ENCODE measurements at regions not wholly inside any gene's neighbourhood (a gene's known extent, or its start where the extent isn't known, plus 50 kb on each side); places are given as distances from the start of the nearest gene placed in this dataset.
A peak's percentile ranks its signal among the peaks of the same experiment; 100 is the strongest.

DNA sequence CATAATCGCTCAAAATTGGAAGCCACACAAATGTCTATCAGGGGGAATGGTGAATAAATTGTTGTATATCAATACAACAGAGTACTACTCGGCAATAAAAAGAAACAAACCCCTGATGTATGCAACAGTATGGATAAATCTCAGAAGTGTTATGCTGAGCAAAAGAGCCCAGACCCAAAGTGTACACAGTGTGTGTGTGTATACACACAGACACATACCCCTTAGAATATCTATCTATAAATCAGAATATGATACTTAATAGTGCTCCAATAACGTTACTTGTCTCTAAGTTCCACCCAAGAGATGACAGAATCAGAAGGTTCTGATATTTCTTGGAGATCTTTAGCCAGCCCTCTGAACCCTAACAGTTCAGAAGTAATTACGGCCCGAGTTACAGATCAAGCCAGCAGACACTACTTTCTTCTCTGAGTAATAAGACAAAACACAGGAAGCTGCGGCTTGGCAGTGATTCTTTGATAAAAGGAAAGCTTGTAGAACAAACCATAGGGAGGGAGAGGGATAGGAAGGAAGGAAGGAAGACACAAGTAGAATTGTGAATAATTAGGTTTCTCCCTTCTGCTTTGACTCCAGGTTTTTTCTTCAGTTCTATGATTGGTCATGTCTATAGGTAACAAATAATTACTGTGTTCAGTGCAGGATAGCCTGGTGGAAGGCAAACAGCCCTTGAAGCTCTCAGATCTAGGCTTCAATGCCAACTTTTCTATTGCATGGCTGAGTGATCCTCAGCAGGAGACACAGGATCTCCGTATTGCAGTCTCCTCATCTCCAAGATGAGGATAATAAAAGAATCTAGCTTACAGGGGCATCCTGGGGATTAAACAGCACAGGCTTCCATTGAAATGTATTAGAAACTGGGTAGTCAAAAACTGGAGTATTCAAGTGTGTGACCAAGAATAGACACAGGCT, 75.6 kb upstream of the TEAD1 start:
- ATAC-seq, result no peak

GRCh38 chr11:12599408-12600143, 74.6 kb upstream of the TEAD1 start:
- H3K36me3 ChIP-seq, result no peaks in the 10 kb centered on the region
- no peaks in the 10 kb centered on the region for H3K27me3 ChIP-seq
- no peak overlapping the region for H3K27ac ChIP-seq
- intact Hi-C loops (cut with DNase I), result loop anchor here in 9 of 10 donors (2.0 to 10.0 kb wide), 8 partner anchors 65 to 295 kb away; partner anchors contain the start of gene TEAD1 (in 1 of the 9)
- peak; percentile 22 to 57 for DNase-seq
- ATAC-seq, result peak in 7 of 8 donors; percentile 41 to 72 (median 52)
- H3K9me3 ChIP-seq, result peaks cover 0 to 7% (median 0%) of the 10 kb centered on the region in 11 donors
- peak; percentile 46 to 78 (median 68) for TF ChIP-seq CTCF (IDR thresholded peaks at IDR 0.05)
- H3K4me1 ChIP-seq, result peaks cover 0 to 36% (median 13%) of the 10 kb centered on the region in 9 donors
- H3K4me3 ChIP-seq, result no peak overlapping the region
- whole genome bisulfite sequencing, 2 donors, result 66 to 69% methylated on average over 15 of the region's 15 CpGs

More for the DNA sequence above, 75.6 kb upstream of the TEAD1 start:
- Histone ChIP-seq H3K4me1 (peaks cover 0 to 30% (median 13%) of the 10 kb centered on the region in 9 donors), H3K4me3 (no peak overlapping the region), H3K9me3 (peaks cover 0 to 7% (median 0%) of the 10 kb centered on the region in 11 donors), H3K36me3 (no peaks in the 10 kb centered on the region), H3K27me3 (no peaks in the 10 kb centered on the region), H3K27ac (peak overlapping the region in 1 of 10 donors; percentile 22)
- 51 to 61% methylated on average over 7 of the region's 7 CpGs for WGBS, 2 donors
- no peak for DNase-seq
- no peak for TF ChIP-seq CTCF (IDR thresholded peaks at IDR 0.05)
- intact Hi-C loops (cut with DNase I), result loop anchor here in 5 of 10 donors (2.0 to 10.0 kb wide), 5 partner anchors 91 to 296 kb away; no protein-coding TSS in a partner anchor

DNA sequence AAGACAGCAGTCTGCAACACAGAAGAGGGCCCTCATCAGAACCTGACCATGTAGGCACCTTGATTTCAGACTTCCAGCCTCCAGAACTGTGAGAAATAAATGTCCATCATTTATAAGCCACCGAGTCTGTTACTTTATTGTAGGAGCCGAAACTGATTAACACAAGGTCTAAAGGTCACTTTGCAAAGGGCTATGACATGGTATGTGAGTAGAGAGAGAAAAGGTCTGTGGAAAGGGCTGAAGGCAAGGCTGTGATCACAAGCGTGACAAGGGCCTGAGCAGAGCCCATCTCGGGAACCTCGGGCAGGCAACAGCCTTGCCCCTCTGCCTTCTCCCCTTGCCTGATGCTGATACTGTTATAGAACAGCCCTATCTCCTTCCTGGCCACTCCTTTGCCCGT, 73.4 kb upstream of the TEAD1 start:
- Histone ChIP-seq H3K4me3 (no peak overlapping the region), H3K36me3 (no peaks in the 10 kb centered on the region), H3K9me3 (peaks cover 0 to 5% (median 0%) of the 10 kb centered on the region in 11 donors), H3K4me1 (peaks cover 0 to 39% (median 13%) of the 10 kb centered on the region in 9 donors), H3K27ac (no peak overlapping the region), H3K27me3 (no peaks in the 10 kb centered on the region)
- intact Hi-C loops (cut with DNase I), result loop anchor here in 6 of 10 donors (2.0 to 10.0 kb wide), 5 partner anchors 64 to 292 kb away; partner anchors contain the start of gene TEAD1 (in 1 of the 6)
- ATAC-seq, result no peak
- no peak for DNase-seq
- WGBS, 2 donors, result 76 to 83% methylated on average over 6 of the region's 6 CpGs
- no peak for TF ChIP-seq CTCF (IDR thresholded peaks at IDR 0.05)

DNA sequence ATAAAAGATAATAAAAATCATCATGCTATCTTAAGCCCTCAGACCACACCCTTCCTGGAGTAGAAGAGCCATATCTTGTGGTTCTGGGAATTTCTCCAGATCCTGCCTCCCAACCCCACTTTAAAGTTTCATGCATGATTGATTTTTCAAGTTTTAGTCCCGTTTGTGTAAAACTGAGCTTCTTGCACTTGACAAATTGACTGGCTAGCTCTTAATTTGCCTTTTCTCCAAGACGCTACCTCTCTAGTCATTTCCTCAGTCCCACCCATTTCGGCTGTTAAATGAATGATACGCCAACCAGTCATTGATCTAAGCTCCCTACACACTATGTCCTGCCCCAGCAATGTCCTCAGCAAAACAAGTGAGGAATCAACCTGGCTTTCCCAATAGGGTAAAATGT, 71.8 kb upstream of the TEAD1 start:
- TF ChIP-seq CTCF (IDR thresholded peaks at IDR 0.05), result no peak
- H3K27me3 ChIP-seq, result no peaks in the 10 kb centered on the region
- peak overlapping the region in 3 of 10 donors; percentile 19 to 64 (median 55) for H3K27ac ChIP-seq
- H3K4me3 ChIP-seq, result no peak overlapping the region
- ATAC-seq (no peak), DNase-seq (no peak)
- H3K9me3 ChIP-seq, result peaks cover 0 to 11% (median 0%) of the 10 kb centered on the region in 11 donors
- 61 to 75% methylated on average over 4 of the region's 4 CpGs for WGBS, 2 donors
- H3K36me3 ChIP-seq, result no peaks in the 10 kb centered on the region
- intact Hi-C loops (cut with DNase I), result loop anchor here in 6 of 10 donors (5.0 to 10.0 kb wide), 4 partner anchors 62 to 290 kb away; partner anchors contain the start of gene TEAD1 (in 1 of the 6)
- peaks cover 0 to 39% (median 13%) of the 10 kb centered on the region in 9 donors for H3K4me1 ChIP-seq
